T47D (cell line): ENCODE measurements at regions not wholly inside any gene's neighbourhood (a gene's known extent, or its start where the extent isn't known, plus 50 kb on each side); places are given as distances from the start of the nearest gene placed in this dataset.
"Not testable (repeated sequence)": the region's sequence is repeated elsewhere in the genome, so short reads cannot be mapped to it uniquely, and the experiment has no call there.

Source experiments
- DNase-seq, 2 experiments: peaks; one replicate each; pipeline versions ENCODE4 v3.0.0 to v3.0.0-alpha.2; 2011 to 2012; ENCODE audit warnings: low read depth in 1 of 2, low spot score in 1 of 2
- JUND ChIP-seq: IDR thresholded peaks from 2 replicates; pipeline ENCODE4 v1.6.1; 2012; ENCODE audit warnings: low read depth
- in situ Hi-C: cut with HindIII; loops from 2 replicates; pipeline ENCODE4 v1.10.0; 2016; ENCODE audit warnings: low sequenced_read_pairs, low pct_unique_long_range_greater_than_20kb

DNA sequence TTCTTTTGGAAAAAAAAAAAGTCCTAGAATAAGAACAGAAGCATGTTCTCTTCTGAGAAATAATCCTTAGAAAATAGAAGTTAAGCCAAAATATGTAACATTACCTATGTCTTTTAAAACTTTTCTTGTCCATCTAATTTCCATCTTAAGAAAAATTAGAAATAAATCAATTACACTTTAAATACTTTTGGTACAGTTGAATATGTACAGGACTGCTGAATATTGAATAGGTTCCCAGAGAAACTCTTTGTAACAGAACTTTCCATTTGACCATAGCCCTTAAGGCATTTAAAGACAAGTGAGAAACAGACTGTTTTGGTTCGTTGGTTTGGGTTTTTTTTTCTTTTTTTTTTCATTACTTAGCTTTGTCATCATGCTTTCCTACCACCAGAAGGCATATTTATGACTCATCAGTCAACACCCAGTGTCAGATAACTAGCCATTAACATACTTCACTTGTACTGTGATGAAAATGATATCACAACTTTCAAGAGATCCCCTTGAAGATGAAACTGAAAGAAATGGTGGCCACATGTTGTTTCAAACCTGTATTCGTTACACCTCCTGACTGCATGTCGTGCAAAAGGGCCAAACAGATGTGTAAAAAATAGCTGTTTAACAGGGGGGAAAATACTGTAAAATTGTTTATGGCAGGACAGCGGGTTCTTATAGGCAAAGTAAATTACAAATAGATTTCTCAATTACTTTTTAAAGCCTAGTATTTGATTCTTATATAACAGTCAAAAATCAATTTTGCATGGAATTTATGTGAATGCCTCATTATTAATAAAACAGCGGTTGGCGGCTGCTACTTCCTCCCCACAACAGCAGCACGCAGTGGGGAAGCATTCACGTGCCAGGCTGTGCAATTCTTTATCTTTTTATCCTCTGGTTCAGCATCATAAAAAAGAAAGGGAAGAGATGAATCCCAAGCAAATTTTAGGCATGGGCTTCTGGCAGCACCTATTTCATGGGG lies 280.7 kb upstream of the HNRNPA3 start:
- DNase-seq: no peak
- in situ Hi-C loops: no loop called here
- TF ChIP-seq JUND: no peak

- DNase-seq: no peak
- no peak for TF ChIP-seq JUND
- in situ Hi-C loops: no loop called here
Observed at GRCh38 chr2:176934131-176934530, 278.5 kb upstream of the HNRNPA3 start.

GRCh38 chr2:176934869-176935415 lies 277.7 kb upstream of the HNRNPA3 start:
- DNase-seq: no peak
- in situ Hi-C loops: no loop called here
- TF ChIP-seq JUND: no peak

GRCh38 chr2:176935543-176936102 lies 277.0 kb upstream of the HNRNPA3 start:
- TF ChIP-seq JUND: no peak
- no peak for DNase-seq
- in situ Hi-C loops: no loop called here

DNA sequence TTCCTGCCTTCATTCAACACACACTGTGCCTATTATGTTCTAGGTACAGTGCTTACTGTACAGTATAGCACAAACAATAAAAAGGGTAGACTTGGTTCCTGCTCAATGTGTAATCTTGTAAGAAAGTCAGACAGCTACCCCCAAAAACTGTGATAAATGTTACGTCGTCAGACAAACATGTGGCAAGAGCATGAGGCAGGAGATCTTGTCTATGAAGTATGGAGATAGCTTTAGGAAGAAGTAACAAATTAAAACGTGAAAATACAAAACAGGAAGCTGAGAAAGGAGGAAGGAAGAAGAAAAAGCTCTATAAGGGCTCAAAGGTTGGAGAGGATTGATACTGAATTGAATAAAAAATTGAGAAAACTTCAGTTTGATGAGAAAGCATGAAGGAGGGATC lies 276.2 kb upstream of the HNRNPA3 start:
- no peak for TF ChIP-seq JUND
- in situ Hi-C loops: no loop called here
- no peak for DNase-seq

DNA sequence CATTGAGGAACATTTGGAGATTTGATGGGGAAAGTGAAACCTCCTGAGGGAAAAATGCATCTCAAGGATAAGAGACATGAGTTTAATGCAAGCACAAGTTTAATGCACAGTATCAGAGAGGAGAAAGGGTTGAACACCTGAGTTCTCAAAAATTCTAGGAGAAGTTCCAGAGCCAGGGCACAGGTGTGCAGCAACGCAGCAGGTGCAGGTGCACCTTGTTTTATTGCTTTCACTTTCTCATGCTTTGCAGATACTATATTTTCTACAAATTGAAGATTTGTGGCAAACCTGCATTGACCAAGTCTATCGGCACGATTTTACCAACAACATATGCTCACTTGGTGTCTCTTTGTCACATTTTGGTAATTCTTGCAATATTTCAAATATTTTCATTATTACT lies 267.6 kb upstream of the HNRNPA3 start:
- in situ Hi-C loops: no loop called here
- TF ChIP-seq JUND: no peak
- DNase-seq: no peak

GRCh38 chr2:176947754-176948153 lies 264.8 kb upstream of the HNRNPA3 start:
- no peak for DNase-seq
- TF ChIP-seq JUND: no peak
- in situ Hi-C loops: no loop called here

DNA sequence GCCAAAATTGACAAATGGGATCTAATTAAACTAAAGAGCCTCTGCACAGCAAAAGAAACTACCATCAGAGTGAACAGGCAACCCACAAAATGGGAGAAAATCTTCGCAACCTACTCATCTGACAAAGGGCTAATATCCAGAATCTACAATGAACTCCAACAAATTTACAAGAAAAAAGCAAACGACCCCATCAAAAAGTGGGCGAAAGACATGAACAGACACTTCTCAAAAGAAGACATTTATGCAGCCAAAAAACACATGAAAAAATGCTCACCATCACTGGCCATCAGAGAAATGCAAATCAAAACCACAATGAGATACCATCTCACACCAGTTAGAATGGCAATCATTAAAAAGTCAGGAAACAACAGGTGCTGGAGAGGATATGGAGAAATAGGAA lies 261.4 kb upstream of the HNRNPA3 start:
- DNase-seq, in situ Hi-C loops: not testable (repeated sequence)

DNA sequence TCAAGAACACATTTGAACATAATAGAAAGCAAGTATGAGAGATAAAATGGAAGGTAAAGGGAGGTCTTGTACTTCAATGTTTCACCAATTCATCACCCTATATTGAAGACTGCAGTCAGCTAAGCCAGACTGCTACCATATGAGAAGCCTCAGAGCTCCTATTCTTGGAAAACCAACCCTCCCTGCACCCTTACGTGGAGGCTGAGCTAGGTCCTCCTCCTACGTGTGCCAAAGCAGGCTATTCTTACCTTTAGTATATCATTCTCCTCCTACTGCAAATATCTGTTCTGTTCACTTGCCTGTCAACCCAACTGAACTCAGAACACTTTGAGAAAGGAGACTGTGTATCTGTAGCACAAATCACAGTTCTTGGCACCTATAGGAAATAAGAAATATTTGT lies 255.8 kb upstream of the HNRNPA3 start:
- no peak for TF ChIP-seq JUND
- no peak for DNase-seq
- in situ Hi-C loops: no loop called here

GRCh38 chr2:176959614-176960013 lies 253.0 kb upstream of the HNRNPA3 start:
- DNase-seq: no peak
- in situ Hi-C loops: no loop called here
- no peak for TF ChIP-seq JUND

DNA sequence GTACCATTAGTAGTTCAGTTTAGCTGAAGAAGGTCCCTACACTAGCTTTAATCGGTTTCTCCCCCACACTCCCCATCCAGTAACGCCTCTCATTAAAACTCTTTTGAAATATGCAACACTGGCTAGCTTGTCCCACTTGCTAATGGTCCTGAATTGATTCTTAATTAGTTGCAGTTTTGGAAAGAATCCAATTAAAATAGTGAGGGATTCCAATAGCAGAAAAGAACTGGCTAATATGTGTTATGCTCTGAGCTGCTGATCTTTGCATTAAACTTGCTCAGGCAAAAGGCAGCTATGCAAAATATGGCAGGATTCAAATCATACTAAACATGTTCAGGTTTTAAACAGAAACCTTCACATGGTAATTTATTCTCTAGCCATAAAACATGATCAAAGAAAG lies 252.5 kb upstream of the HNRNPA3 start:
- DNase-seq: no peak
- TF ChIP-seq JUND: no peak
- in situ Hi-C loops: no loop called here

GRCh38 chr2:176960736-176961520 lies 251.7 kb upstream of the HNRNPA3 start:
- no peak for DNase-seq
- no peak for TF ChIP-seq JUND
- in situ Hi-C loops: no loop called here
